ENCODE measurements at regions not wholly inside any gene's neighbourhood (a gene's known extent, or its start where the extent isn't known, plus 50 kb on each side); places are given as distances from the start of the nearest gene placed in this dataset.

- Histone ChIP-seq H3K9me3 (no peaks in the 10 kb centered on the region), H3K36me3 (no peaks in the 10 kb centered on the region), H3K27me3 (no peaks in the 10 kb centered on the region), H3K4me1 (peaks cover 7 to 17% of the 10 kb centered on the region in 2 donors), H3K4me3 (no peak overlapping the region), H3K27ac (no peak overlapping the region)
- in situ Hi-C loops (cut with MboI; ENCODE audit: low sequenced_read_pairs in 4 of 4) (no loop called here), intact Hi-C loops (cut with DNase I; ENCODE audit: low total_unique reads) (no loop called here)
- DNase-seq (no peak), ATAC-seq (no peak)
- TF ChIP-seq CTCF (IDR thresholded peaks at IDR 0.05 in 4 of 5, conservative IDR thresholded peaks at IDR 0.05 in 1 of 5) = no peak
- TF ChIP-seq POLR2A (IDR thresholded peaks at IDR 0.05) = no peak
Measured at GRCh38 chr13:44072536-44072935, 192.8 kb downstream of the LACC1 start.

- no peak for DNase-seq
Measured at GRCh38 chr13:44074611-44075010, 194.9 kb downstream of the LACC1 start.

GRCh38 chr13:44075113-44075512 lies 195.4 kb downstream of the LACC1 start:
- H3K27me3 ChIP-seq = no peaks in the 10 kb centered on the region
- H3K27ac ChIP-seq = peak overlapping the region in 1 of 4 donors; percentile 51
- in situ Hi-C loops (cut with MboI; ENCODE audit: low sequenced_read_pairs in 4 of 4) (no loop called here), intact Hi-C loops (cut with DNase I; ENCODE audit: low total_unique reads) (no loop called here)
- no peaks in the 10 kb centered on the region for H3K36me3 ChIP-seq
- DNase-seq (no peak), ATAC-seq (peak in 1 of 2 donors; percentile 89)
- H3K4me3 ChIP-seq = no peak overlapping the region
- peaks cover 0 to 10% of the 10 kb centered on the region in 2 donors for H3K4me1 ChIP-seq
- no peaks in the 10 kb centered on the region for H3K9me3 ChIP-seq
- TF ChIP-seq CTCF (IDR thresholded peaks at IDR 0.05 in 4 of 5, conservative IDR thresholded peaks at IDR 0.05 in 1 of 5) (no peak), POLR2A (IDR thresholded peaks at IDR 0.05) (no peak)

More at GRCh38 chr13:44074611-44075010, 194.9 kb downstream of the LACC1 start:
- no peak for TF ChIP-seq CTCF (IDR thresholded peaks at IDR 0.05 in 4 of 5, conservative IDR thresholded peaks at IDR 0.05 in 1 of 5)
- no peak for TF ChIP-seq POLR2A (IDR thresholded peaks at IDR 0.05)
- Histone ChIP-seq H3K27me3 (no peaks in the 10 kb centered on the region), H3K4me1 (peaks cover 0 to 10% of the 10 kb centered on the region in 2 donors), H3K4me3 (no peak overlapping the region), H3K27ac (no peak overlapping the region), H3K36me3 (no peaks in the 10 kb centered on the region), H3K9me3 (no peaks in the 10 kb centered on the region)
- no peak for ATAC-seq
- in situ Hi-C loops (cut with MboI; ENCODE audit: low sequenced_read_pairs in 4 of 4) (no loop called here), intact Hi-C loops (cut with DNase I; ENCODE audit: low total_unique reads) (no loop called here)

- Histone ChIP-seq H3K4me3 (no peak overlapping the region), H3K36me3 (no peaks in the 10 kb centered on the region), H3K9me3 (no peaks in the 10 kb centered on the region), H3K4me1 (peaks cover 0 to 10% of the 10 kb centered on the region in 2 donors), H3K27me3 (no peaks in the 10 kb centered on the region), H3K27ac (no peak overlapping the region)
- no peak for DNase-seq
- ATAC-seq = no peak
- intact Hi-C loops (cut with DNase I; ENCODE audit: low total_unique reads) (no loop called here), in situ Hi-C loops (cut with MboI; ENCODE audit: low sequenced_read_pairs in 4 of 4) (no loop called here)
- TF ChIP-seq CTCF (IDR thresholded peaks at IDR 0.05 in 4 of 5, conservative IDR thresholded peaks at IDR 0.05 in 1 of 5) (no peak), POLR2A (IDR thresholded peaks at IDR 0.05) (no peak)
Measured at GRCh38 chr13:44078806-44079376, 199.2 kb downstream of the LACC1 start.
